GM12891 (cell line): ENCODE measurements at regions not wholly inside any gene's neighbourhood (a gene's known extent, or its start where the extent isn't known, plus 50 kb on each side); places are given as distances from the start of the nearest gene placed in this dataset.
"Not testable (repeated sequence)": the region's sequence is repeated elsewhere in the genome, so short reads cannot be mapped to it uniquely, and the experiment has no call there.

ENCODE experiments used
- POLR2A ChIP-seq: IDR thresholded peaks from 2 replicates; pipeline ENCODE4 v1.6.1; 2011; ENCODE audit warnings: low read depth, low read length, control low read depth
- POLR2AphosphoS5 ChIP-seq: IDR thresholded peaks from 2 replicates; pipeline ENCODE4 v1.6.1; 2011; ENCODE audit warnings: low read depth, low read length, control low read depth
- POU2F2 ChIP-seq: IDR thresholded peaks from 2 replicates; pipeline ENCODE4 v1.6.1; 2011; ENCODE audit warnings: low read depth, mild to moderate bottlenecking, control low read depth, low read length, moderate library complexity
- SPI1 ChIP-seq: IDR thresholded peaks from 2 replicates; pipeline ENCODE4 v1.6.1; 2011; ENCODE audit warnings: low read depth, low read length, control low read depth
- TAF1 ChIP-seq: IDR thresholded peaks from 2 replicates; pipeline ENCODE4 v1.6.1; 2011; ENCODE audit warnings: low read depth, low read length, control low read depth

DNA sequence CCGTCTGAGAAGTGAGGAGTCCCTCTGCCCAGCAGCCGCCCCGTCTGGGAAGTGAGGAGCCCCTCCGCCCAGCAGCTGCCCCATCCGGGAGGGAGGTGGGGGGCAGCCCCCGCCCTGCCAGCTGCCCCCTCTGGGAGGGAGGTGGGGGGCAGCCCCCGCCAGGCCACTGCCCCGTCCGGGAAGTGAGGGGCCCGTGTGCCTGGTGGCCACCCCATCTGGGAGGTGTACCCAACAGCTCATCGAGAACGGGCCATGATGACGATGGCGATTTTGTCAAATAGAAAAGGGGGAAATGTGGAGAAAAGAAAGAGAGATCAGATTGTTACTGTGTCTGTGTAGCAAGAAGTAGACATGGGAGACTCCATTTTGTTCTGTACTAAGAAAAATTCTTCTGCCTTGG is 208.8 kb downstream of the KDM5D start:
- not testable (repeated sequence) for TF ChIP-seq POLR2A, TAF1, SPI1, POLR2AphosphoS5, POU2F2
